Myocyte (in vitro differentiated cells): ENCODE measurements at regions not wholly inside any gene's neighbourhood (a gene's known extent, or its start where the extent isn't known, plus 50 kb on each side); places are given as distances from the start of the nearest gene placed in this dataset.
A peak's percentile ranks its signal among the peaks of the same experiment; 100 is the strongest.
"Not testable (repeated sequence)": the region's sequence is repeated elsewhere in the genome, so short reads cannot be mapped to it uniquely, and the experiment has no call there.

ENCODE experiments used
- DNase-seq: peaks from one replicate; pipeline ENCODE4 v3.0.0-alpha.2; 2012; ENCODE audit warnings: low read depth

DNA sequence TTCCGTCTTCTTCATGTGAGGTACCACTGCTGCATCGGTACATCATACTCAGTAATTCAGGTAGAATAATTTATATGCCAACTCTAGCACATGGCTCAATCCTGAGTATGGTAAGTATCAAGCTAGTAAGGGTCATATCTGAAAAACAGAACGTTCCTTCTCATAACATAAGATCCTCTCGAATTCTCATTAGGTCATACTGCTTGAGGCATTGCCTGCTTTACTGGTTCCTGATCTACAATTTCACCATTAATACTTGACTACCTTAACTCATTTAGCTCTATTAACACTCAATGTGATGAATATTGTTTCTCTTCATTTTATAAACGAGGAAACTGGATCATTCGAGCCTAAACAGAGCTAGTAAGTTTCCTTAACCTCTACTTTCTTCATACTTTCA, 871.6 kb downstream of the BRINP3 start:
- no peak for DNase-seq

- no peak for DNase-seq
Observed at GRCh38 chr1:189606795-189607476, 870.7 kb downstream of the BRINP3 start.

GRCh38 chr1:189607477-189608096, 870.1 kb downstream of the BRINP3 start:
- no peak for DNase-seq

GRCh38 chr1:189609167-189609566, 868.5 kb downstream of the BRINP3 start:
- DNase-seq = no peak

- DNase-seq = peak; percentile 4
Observed at GRCh38 chr1:189616893-189617292, 860.8 kb downstream of the BRINP3 start.

DNA sequence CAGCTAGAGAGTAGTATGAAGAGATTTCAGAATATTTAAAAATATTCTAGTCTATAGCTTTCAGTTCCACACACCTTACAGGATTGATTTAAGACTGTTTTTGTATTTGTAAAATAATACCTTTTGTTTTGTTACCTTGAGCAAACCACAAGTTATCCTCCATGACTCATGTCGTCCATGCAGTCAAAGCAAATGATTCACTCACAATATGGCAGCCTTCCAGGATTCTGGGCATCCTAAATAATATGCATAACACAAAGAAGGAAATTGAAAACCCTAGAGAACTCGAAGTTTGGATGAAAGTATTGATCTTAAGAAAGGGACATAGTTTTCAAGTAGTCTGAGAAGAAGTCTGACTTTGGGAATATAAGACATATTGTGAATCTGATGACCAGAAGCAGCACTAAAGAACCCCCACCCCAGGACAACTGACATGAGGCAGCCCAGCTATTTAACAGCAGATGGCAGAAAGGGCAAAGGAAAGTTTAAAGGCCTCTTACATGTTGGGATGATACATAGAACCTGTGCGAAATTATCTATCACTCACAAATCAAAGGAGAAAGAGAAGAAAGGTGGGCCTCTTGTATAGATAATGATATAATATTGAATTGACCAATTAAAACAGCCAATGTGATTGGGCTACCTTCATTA, 857.9 kb downstream of the BRINP3 start:
- DNase-seq = peak; percentile 42

DNA sequence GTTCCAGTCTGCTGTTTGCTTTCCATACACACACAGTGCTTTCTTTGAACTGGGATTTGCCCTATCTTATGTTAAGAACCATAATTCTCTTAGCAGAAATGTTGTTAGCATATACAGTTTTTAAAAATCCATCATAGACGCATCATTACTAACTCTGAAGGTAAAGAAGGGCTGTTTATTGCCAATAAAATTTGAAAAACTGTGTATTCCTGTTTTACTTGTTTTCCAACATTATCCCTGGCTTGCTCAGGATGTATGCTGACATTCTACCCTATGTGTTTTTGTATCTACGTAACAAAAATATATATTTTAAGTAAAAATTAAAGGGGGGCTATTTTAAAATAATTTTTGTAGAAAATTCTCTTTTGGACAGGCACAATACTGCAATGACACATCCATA, 857.2 kb downstream of the BRINP3 start:
- DNase-seq = no peak

- no peak for DNase-seq
Observed at GRCh38 chr1:189623336-189623735, 854.3 kb downstream of the BRINP3 start.

GRCh38 chr1:189627427-189627826, 850.2 kb downstream of the BRINP3 start:
- DNase-seq = no peak

- no peak for DNase-seq
Observed at GRCh38 chr1:189628857-189629256, 848.8 kb downstream of the BRINP3 start.

- no peak for DNase-seq
Observed at GRCh38 chr1:189633658-189634057, 844.0 kb downstream of the BRINP3 start.

DNA sequence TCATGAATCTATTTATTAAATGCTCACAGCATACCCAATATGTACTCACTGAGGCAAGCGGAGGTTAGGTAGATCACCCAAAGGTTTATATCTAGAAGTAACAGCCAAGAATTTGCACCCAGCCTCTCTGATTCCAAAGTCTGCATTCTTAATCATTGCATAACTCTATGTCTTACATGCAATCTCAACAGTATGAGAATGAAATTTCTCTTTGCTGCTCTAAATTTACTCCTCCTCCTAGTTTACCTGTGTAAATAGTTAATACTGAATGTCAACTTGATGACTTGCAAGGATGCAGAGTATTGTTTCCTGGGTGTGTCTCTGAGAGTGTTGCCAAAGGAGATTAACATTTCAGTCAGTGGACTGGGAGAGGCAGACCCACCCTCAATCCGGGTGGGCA, 840.6 kb downstream of the BRINP3 start:
- DNase-seq = no peak

DNA sequence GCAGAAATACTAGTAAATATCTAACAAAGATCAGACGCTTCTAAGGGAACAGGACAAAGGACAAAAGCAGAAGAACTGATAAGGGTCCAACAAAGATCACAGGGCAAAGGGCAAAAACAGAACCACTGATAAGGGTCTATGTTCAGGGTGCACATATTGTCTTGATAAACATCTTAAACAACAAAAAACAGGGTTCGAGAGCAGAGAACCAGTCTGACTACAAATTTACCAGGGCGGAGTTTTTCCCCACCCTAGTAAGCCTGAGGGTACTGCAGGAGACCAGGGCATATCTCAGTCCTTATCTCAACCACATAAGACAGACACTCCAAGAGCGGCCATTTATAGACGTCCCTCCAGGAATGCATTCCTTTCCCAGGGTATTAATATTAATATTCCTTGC, 833.5 kb downstream of the BRINP3 start:
- DNase-seq = not testable (repeated sequence)

DNA sequence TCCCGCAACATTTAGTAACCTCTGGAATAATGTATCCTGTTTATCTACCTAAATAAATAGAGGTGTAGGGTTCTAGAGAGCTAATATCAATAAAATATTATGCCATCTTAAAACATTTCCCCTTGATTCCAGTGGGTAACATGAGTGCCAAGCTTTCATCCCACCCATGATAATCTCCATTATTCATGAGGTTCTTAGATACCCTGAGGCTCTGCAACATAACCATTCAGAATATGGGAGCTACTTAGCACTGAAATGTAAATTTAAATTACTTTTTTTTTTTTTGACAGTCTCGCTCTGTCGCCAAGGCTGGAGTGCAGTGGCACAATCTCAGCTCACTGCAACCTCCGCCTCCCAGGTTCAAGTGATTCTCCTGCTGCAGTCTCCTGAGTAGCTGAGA, 832.7 kb downstream of the BRINP3 start:
- no peak for DNase-seq

DNA sequence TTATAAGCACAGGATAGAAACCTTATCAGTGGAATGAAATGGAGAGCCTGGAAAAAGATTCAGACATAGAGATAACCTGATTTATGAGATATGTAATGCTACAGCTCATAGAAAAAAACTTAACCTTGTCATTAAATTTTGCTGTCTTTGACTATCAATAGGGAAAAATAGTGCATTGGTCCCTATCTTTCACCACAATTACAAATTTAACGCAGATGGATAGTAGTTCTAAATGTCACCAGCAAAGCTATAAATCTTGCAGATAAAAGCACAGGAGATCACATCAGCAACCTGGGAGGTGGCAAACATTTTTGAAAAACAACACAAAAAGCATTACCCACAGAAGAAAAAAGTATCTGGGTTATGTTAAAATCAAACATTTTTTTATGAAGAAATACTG, 831.6 kb downstream of the BRINP3 start:
- no peak for DNase-seq

GRCh38 chr1:189654906-189655305, 822.8 kb downstream of the BRINP3 start:
- no peak for DNase-seq

DNA sequence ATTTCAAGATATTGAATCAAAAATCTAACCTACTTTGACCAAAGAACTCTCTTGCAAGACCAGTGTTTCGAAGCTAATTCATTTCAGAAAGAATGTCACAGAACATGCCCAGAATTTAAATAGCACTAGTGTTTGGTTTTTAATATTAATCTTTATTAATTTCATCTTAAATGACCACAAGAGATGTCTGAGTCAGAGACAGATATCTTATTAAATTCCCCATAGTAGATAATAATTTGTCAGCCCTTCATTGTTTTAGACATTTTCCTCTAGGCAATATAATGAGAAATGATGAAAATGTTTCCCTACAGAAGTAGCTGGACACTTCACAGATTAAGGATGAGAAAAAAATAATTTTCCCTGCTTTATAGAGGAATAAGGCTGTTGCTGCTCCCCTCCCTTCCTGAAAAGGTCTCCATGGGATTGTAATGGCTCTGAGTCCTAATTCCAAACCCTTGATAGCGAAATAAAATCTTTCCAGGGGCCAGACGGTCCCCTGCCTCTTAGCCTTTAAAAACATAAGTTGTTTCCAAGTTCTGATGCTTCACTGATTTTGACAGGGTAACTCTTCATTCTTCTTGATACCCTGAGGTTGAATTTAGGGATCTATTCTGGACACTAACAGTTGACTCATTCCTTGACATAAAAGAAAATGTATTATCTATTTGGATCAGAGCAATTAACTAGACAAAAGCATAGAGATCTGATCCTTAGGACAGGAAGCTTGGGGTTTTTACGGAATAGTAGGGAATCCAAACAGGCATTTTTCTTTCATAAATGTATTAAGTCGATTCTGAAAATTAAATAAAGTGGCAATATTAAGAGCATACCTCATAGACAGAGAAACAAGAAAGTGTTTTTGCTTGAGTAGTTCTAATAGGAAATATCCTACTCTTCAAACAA, 820.8 kb downstream of the BRINP3 start:
- DNase-seq = no peak

- no peak for DNase-seq
Observed at GRCh38 chr1:189657715-189658114, 819.9 kb downstream of the BRINP3 start.

GRCh38 chr1:189658381-189658780, 819.3 kb downstream of the BRINP3 start:
- no peak for DNase-seq

GRCh38 chr1:189659731-189660130, 817.9 kb downstream of the BRINP3 start:
- no peak for DNase-seq

DNA sequence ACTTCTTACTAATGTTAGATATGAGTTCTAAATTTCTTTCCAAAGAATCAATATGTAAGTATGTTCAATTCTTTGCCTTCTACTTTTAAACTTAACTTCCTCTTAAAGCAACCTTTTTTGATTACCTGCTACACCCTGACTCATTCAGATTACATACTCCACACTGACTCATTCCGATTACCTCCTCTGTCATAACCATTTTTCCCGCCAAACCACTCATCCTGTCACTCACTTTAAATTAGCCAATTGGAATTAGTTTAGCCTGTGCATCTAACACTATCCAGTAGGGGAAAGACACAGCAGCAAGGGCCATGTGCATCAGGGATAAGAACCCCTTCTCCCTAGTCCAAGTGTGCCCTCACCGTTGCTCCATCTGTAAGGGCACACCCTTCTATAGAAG, 815.5 kb downstream of the BRINP3 start:
- no peak for DNase-seq

DNA sequence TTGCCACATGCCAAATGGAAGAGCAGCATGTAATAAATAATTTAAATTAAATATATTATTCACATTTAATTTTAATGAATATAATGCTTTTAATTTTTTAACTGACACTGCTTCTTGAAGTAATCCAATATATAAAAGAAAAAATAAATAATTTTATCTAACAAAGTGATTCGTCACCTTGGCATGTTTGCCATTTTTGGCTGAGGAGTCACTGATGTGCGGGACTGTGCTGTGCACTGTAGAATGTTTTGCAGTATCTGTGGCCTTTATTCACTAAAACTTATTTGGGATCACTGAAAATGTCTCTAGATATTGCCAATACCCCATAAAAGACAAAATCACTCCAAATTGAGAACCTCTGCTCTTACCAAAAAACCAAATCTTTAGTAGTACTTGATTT, 807.8 kb downstream of the BRINP3 start:
- DNase-seq = peak; percentile 0
